ENCODE measurements at regions not wholly inside any gene's neighbourhood (a gene's known extent, or its start where the extent isn't known, plus 50 kb on each side); places are given as distances from the start of the nearest gene placed in this dataset.

- no peak for TF ChIP-seq CTCF (IDR thresholded peaks at IDR 0.05)
- no peak for TF ChIP-seq POLR2A (IDR thresholded peaks at IDR 0.05)
Observed at GRCh38 chr18:28904789-28905364, 727.9 kb upstream of the CDH2 start.
